NCI-H2196 (cell line): ENCODE measurements at regions not wholly inside any gene's neighbourhood (a gene's known extent, or its start where the extent isn't known, plus 50 kb on each side); places are given as distances from the start of the nearest gene placed in this dataset.

Source experiments
- DNase-seq: peaks from one replicate; lab custom pipeline; 2025; ENCODE audit not compliant: unreplicated experiment; lab: John Stamatoyannopoulos, UW

DNA sequence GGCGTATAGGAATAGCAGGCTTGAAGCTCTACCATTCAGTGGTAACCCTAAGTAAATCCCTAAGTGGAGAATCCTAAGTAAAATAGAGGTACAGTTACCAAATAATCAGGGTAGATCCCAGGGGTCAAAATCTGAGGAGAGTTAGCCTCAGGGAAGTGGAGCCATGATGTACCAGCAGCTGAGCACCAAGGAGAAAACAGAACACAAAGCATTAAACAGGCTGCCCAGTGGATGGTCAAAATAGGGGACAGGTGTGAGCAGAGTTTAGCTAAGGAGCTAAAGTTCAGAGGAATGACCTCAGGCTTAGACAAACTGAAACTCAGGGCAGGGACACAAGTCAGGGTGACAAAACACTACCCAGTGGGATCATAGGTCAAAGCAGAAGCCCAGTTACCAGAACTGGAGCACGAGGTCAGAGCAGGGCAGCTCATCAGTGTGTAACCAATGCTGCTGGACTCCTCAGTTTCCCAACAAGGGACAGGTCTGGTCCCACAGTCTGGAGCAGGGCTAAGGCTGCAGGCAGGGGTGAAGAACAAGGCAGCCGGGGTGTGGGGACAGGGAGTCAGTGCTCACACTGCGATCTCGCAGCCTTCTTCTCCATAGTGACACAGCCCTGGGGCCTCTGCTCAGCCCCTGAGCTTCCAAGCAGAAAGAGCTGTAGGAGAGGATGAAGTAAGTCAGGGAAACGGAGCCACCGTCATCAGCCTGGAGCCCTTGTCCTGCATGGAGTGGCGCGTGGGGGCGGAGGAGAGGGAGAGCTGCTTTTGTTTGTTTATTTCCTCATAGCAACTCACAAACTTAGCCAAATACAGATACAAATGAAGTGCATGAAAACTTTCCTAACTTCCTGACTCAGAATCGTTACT is 264.0 kb downstream of the MREG start:
- DNase-seq = no peak

DNA sequence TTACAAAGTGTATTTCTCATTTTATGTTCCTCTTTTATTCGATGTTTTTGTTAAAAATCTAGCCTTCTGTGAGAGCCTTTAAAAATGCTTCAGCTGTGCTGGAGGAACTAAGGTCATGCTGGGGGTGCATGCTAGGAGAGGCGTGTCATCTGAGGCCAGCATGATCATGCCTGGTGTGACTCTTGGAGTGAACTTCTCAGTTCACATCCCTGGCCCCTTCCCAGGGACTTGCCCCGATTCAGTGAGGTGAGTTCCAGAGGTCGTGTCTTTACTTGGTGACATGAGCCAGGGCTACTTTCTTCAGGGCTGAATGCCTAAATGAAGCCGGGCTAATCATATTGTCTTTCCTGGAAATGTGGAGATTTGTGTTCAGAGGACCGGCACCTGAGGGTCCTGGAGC is 264.9 kb downstream of the MREG start:
- no peak for DNase-seq

DNA sequence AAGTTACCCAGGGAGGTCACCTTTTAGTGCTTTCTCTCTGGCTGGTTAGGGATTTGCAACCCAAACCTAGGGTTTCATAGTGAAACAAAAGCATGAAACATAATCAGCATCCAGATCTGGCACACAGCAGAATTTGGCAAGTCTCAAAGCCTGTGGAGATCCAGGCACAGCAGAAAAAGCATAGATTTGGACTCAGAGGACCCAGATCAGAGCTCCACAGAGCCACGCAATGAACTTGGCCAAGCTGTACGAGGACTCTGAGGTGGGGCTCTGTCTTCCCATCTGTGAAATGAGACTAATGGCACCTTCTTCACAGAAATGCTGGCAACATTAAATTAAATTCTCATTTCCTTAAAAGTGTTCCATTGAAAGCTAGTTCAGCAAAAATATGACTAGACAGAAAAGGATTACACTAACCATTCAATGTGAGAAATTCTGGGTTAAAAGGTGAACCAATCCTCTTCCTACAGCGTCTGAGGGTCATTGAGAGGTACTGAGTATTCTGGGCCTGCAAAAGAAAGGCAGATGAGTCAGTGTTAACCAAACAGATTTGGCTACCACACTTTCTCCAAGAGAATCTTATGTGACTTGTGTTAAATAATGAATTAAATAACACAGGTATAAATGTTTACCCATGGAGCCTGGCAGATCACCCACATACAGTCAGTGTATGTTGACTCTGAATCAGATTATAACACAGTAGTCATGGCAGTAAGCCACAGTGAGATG is 266.3 kb downstream of the MREG start:
- DNase-seq = no peak

DNA sequence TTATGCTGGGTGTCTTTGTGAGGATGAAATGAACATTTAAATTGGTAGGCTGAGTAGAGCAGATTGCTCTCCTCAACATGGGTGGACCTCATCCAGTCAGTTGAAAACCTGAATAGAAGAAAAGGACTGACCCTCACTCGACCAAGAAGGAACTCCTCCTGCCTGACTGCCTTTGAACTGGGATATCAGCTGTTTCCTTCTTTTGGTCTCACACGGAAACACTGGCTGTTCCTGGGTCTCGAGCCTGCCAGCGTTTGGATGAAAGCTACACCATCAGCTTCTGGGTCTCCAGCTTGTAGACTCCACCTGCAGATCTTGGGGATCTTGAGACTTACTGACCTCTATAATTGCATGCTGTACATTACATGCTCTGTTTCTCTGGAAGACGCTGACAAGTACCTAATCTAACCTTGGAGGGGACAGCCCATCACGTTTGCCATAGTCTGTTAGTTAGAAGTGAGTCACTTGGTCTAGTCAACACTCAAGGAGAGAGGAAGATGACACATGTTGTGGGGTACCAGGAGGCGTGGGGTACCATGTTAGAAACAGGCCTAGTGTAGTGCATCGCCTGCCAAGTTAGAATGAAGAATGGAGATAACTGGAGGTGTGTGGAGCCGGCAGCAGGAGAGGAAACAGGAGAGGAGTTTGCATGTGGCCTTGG is 267.0 kb downstream of the MREG start:
- no peak for DNase-seq

DNA sequence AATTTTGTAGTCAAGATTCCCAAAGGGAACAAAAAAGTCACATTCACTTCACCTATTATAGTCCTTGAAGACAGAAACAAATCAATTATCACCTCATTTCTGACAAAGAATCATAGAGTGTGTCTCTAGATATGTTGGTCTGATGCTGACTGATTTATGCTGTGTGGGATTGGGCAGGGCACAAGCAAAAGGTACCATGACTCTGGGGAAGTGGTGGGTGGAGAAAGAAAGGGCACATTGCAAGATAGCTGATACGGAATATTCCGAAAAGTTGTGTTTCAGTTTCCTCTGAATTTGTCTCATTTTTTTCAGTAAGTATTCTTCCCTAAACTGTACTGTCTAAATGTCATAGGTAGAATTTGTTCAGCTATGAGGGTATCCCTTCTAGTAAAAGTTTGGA is 268.0 kb downstream of the MREG start:
- DNase-seq = no peak

DNA sequence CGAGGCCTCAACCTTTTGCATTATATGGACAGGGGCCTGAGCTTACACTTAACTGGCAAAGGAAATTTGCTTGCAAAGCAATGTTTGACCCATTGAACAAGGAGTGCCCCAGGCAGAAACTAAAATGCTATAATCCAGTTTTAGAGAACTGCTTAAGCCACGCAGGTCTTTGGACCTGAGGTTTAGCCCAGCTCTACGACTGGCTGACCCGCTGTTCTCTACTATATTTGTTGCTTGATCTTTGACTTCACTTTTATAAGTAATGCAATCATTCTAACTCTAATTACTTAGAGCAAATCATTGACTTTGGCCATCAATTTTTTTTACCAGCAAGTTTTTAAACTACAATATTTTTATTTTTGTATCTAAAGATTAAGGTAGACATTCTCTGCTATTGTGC is 268.8 kb downstream of the MREG start:
- DNase-seq = no peak

DNA sequence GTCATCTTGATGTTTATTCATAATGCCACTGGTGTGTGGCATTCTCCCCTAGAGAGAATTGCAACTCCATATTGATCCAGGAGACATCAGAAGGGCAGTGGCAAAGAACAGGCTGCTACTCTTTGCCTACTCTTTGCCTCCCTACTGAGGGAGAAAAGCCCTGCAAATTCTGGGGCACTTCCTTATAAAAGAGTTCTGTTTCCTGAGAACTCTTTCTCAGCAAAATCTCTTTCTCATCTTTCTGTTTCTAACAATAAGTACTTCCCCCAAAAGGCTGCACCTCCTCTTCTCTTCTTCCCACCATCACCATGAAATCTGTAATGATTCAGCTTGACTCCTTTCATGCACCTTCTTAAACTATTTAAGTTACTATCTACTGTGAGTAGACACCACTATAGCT is 270.3 kb downstream of the MREG start:
- no peak for DNase-seq

DNA sequence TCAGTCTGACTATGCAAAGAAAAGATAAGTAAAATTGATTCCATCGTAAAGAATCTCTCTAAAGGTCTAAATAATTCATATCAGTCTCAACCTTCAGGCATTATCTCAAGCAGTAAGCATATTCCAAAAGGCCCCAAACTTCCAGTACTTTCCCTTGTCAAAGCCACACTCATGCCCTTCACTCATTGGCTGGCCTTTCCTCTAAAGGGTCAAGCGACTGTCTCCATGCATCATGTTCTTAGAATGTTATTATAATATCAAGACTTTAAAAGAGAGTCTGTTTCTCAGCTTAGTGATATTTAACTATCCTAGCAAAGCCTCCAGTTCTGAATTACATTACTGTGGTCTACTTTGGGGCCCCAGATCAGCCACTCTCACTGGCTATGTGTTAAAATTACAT is 271.3 kb downstream of the MREG start:
- no peak for DNase-seq

DNA sequence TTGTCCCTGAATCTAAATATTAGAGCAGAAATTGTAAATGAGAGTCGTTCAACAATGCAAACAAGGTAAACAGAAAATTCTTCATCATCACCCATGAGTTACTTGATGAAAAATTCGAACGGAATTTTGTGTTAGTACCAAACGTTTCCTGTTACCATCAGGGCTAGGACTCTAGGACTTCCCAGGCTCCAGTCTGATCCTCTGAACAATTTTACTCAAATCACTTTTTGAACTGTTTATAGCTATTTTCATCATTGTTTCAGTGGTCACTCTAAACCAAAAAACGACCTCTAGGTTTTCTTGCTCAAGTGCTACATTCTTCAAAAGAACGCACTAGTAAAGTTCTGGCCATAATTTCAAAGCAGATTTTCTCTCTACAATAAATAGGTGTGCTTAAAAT is 273.3 kb downstream of the MREG start:
- no peak for DNase-seq

DNA sequence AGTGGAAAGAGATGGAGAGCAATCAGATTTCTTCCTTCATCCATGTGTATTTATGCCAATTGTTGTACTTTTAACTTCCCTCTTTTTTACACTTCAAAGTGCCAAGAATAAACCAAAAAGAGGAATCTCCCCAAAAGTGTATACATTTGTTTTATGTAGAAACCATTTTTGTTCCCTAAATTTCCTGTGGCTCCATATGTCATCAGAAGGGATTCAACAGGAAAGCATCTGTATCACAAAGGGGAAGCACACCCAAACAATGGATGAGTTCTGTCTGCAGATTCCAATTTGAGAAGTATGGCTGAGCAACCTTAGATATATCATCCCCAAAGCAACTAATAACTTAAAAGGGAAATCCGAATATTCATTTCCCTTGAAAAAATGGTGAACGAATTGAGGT is 275.0 kb downstream of the MREG start:
- no peak for DNase-seq

DNA sequence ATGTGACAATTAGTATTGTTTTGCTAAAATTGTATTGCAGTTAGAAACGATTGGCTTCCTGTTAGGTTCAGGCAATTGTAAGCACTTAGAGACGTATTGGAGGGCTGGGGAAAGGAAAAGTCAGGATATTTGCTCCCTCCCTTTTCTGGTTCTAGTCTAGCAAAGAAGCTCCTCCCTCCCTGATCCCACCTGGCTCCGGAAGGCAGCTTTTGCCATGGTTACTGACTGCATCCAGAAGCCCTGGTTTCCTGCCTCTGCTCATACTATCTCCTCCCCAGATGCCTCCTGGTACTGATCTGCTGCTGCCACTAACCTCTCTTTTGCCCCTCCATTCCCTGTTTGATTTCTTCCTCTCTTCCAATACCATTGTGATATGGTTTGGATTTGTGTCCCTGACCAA is 275.9 kb downstream of the MREG start:
- no peak for DNase-seq

DNA sequence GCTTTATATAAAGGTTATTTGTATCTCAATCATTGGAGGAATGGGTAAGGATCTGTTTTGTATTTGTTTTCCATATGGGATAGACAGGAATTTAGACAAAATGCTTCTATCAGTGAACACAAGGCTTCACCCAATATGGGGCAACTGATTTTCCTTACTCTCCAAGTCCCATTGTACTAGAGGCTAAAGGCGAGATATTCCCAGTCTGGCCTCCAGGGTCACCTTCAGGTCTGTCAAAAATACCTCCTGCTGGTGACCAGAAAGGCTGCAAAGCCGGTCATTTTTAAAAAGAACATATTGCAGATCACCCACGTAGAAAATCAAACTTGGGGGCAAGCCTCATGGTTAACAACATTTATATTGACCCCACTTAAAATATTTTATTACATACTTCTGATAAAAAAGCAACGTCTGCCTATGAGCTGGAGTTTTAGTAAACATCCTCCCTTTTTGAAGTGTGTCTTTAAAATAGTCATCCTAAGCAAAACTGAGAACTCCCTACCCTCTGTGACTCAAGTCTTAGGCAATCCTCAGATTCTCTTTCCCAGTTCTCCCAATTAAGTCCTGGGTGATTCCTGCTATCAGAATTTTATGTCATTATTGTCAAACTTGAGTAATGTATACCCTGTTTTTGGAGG is 276.6 kb downstream of the MREG start:
- DNase-seq = no peak

DNA sequence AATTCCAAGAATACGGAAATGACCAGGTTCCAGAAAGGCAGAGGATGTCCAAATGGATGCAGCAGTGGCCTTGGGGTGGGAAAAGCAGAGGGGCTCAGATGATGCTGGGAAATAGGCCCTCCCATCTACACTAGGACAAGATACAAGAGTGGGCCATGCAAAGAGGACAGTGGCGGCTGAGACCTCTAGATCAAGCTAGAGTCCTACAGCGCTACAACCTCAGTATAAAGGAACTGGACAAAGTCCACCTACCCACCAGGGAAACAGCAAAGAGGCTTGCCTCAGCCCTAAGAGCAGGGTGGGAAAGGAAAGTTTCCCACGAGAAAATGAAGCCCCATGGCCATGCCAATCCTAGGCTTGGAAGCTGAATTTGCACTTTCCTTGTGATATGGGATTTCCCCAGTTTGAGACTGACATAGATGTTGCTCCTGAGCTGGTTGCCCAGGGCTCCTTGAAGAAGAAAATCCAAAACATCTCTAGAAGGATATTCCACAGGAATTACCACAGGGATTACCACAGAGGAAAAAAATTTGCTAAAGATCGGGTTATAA is 282.2 kb downstream of the MREG start:
- no peak for DNase-seq

DNA sequence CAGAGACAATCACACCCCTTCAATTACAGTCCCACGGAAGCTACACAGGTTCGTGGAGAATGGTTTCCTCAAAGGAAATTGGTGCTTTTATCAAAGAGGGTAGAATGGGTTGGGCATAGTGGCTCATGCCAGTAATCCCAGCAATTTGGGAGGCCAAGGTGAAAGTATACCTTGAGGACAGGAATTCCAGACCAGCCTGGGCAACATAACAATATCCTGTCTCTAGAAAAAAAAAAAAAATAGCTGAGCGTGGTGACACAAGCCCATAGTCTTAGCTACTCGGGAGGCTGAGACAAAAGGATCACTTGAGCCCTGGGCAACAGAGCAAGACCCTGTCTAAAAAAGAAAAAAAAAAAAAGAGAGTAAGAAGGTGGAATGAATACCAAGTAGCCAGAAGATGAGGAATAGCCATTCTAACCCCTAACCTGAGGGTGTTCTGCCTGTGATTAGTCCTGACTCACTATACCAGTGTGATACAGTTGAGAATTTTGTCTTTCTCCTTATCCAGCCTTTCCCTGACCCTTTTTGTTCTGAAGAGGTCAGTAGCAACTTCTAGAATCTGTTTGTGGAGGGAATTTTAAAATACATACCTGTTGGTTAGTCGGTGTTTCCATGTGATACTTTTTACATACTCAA is 283.2 kb downstream of the MREG start:
- no peak for DNase-seq

DNA sequence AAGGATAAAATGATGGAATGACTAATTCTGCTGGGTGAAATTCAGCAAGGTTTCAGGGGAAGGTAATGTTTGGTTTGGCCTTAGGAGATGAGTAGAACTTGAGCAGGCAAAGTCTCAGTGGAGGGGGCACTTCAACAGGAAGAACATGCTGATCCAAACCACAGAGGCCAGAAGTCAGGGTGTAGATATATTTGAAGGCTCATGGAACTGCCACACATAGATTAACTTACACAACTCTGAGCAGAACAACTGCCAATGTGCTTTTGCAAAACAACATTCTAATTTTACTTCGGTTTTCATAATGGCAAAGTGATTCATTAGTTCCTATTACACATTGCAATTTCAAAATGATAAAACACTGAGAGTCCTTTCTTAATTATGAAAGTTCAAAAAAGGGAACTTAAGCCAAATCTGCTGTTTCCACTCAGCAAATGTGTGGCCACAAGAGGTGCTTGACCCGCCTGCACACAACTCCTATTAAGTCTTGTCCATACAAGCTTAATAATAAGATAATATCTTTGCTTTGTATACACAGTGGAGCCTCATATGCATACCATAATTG is 284.8 kb downstream of the MREG start:
- peak; percentile 44 for DNase-seq

DNA sequence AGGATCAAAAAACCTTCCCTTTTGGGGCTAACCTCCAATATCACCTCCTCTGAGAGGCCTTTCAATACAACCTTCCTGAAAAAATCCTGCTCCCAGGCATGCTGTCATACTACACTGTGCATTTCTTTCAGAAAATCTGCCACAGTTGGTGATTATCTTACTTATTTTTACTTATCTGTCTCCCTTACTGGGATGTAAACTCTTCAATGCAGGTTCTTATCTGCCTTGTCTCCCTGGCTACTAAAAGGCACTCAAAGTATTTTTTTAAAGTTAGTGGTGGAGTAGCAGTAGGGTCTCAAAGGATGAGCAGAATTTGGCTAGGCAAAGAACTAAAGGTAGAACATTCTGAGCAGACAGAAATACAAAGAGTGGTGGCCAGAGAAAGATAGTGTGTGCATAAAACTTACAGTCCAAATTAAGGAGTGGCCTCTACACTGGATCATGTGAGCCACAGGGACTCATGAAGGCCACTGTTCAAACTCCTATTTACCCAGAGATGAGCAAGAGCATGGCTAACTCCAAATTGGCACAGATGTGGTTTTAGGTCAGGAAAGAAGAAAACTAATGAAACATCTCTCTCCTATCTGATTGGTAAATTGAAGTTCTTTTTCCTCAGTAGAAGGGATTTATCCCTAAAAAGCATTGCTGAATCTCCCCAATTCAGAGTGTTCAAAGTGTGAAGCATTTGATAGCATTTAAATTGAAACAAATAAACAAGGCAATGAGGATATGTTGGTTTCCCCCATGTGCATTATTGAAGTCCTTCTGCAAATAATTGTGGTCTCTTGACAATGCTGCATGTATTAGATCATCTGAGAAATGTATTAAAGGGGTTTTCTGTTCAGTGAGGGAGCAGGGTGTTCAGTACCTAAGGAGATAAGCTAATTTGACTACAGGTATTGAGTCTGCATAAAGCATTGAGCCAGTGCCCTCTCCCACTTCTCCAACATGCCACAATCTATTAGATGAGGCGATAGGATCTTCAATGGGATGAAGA is 285.5 kb downstream of the MREG start:
- no peak for DNase-seq

DNA sequence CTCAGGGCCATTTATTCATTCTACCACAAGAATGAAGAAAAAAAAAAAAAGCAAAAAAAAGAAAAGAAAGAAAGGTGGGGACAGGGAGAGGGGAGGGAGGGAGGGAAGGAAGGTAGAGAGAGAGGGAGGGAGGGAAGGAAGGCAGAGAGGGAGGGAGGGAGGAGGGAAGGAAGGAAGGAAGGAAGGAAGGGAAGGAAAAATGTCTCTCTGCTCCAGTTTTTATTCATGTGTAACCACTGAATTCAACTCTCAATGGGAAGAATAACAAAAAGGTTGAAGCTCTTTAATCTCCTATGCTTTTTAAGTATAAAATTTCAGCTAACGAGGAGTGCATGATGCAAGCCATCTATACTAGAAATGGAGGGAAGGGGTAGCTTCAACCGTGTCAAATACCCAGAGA is 287.3 kb downstream of the MREG start:
- no peak for DNase-seq

DNA sequence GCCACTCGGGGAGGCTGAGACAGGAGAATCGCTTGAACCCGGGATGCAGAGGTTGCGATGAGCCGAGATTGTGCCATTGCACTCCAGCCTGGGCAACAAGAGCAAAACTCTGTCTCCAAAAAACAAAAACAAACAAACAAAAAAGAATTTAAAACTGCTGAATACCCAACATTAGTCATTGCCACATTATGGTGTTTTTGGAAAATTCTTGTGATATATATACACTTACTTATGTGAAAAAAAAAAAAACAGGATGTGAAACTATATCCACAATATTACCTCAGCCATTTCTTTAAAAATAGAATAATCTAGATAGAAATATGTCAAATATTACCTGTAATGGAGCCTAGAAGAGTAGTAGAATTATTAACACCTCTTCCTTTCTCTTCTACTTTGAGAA is 288.3 kb upstream of the FN1 start:
- DNase-seq = no peak

DNA sequence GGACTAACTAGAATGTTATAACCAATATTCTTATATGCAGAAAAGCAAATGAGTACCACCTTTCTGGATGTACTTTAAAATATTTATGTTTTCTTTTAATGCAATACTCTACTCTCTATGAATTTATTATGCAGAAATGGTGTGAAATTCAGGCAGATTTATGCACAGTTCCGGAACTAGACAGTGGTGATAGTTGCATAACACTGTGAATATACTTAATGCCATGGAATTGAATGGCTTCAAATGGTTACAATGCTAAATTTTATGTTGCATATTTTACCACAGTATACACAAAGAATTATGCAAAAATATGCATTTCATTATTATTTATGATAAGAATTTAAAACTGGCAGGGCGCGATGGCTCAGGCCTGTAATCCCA is 287.8 kb upstream of the FN1 start:
- no peak for DNase-seq
